Stimulated activated CD4-positive, alpha-beta T cell treated with anti-CD3 and anti-CD28 coated beads, TNF-alpha, amount 100 ng/mL, for 1 hour (primary cell): ENCODE measurements at regions not wholly inside any gene's neighbourhood (a gene's known extent, or its start where the extent isn't known, plus 50 kb on each side); places are given as distances from the start of the nearest gene placed in this dataset.
"Not testable (repeated sequence)": the region's sequence is repeated elsewhere in the genome, so short reads cannot be mapped to it uniquely, and the experiment has no call there.

Experiments
- DNase-seq, 3 donors: peaks; one replicate each; pipeline ENCODE4 v3.0.0-alpha.2; 2020; ENCODE audit warnings: low read depth in 3 of 3, low spot score in 1 of 3

DNA sequence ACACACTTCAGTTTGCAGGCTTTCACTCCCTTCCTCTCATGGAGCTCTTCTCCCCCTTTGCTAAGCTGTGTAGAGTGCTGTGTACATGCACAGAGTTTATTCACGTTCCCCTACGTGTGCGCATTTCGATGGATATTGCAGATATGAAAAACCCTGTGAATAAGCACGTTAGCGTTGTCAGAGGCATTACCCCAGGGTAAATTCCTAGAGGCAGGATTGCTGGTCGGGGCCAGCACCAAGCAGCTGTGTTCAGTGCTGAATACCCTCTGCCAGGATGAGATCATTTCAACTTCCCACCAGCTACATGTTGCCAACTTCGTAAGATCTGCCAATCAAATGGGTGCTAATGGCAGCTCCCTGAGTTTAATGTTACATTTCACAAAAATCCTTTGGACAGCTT is 172.3 kb upstream of the PPP1R26 start:
- DNase-seq = no peak

DNA sequence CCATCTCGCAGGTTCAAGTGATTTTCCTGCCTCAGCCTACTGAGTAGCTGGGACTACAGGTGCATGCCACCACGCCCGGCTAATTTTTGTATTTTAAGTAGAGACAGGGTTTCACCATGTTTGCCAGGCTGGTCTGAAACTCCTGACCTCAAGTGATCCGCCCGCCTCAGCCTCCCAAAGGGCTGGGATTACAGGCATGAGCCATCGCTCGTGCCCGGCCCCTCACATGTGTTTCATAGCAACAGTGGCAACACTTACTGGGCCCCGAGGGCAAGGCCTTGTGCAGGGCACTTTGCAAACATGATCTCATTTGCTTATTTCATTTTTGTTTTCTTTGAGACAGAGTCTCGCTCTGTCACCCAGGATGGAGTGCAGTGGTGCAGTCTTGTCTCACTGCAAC is 171.7 kb upstream of the PPP1R26 start:
- DNase-seq = not testable (repeated sequence)

GRCh38 chr9:135308821-135309762 is 170.5 kb upstream of the PPP1R26 start:
- DNase-seq = no peak

GRCh38 chr9:135309763-135310125 is 169.8 kb upstream of the PPP1R26 start:
- DNase-seq = no peak

DNA sequence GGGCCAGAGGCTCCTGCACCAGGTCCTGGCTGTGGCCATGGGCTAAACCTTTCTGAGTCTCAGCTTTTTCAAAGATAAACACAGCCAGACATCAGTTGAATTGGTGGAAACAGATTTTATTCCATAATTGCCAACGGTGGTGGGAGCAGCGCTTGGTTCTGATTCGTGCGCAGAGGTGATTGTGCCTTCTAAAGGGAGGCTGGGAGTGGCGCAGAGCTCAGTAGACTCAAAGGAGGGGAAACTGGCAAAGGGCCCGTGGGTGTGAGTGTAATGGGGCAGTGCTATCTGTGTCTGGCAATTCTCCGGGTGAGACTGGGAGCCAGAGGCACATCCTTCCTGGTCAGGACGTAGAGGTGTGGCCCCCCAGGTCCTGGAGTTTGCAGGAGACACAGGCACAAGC is 169.4 kb upstream of the PPP1R26 start:
- no peak for DNase-seq

DNA sequence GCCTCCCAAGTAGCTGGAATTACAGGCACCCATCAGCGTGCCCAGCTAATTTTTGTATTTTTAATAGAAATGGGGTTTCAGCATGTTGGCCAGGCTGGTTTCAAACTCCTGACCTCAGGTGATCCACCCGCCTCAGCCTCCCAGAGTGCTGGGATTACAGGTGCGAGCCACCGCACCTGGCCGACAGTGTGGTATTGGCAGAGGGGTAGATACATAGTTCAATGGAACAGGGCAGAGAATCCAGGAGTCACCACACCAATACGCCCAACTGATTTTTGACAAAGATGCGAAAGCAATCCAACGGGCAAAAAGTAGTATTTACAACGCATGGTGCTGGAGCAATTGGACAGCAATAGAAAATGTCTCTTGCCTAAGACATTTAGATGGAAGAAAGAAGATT is 164.0 kb upstream of the PPP1R26 start:
- no peak for DNase-seq

DNA sequence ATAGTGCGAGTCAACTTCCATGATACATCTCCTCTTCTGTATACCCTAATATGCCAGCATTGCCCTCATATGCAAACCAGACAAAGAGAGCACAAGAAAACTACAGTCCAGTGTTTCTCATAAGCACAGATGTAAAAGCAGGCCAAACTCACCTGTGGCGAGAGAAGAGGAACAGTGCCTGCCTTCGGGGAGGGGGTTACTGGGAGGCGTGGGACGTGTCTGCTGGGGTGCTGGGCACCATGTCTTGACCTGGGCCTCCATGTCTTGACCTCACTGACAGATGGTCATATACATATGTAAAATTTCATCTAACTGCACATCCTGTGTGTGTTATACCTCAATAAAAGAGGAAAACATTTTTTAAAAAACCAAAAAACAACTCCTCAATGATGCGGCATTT is 159.3 kb upstream of the PPP1R26 start:
- DNase-seq = no peak

DNA sequence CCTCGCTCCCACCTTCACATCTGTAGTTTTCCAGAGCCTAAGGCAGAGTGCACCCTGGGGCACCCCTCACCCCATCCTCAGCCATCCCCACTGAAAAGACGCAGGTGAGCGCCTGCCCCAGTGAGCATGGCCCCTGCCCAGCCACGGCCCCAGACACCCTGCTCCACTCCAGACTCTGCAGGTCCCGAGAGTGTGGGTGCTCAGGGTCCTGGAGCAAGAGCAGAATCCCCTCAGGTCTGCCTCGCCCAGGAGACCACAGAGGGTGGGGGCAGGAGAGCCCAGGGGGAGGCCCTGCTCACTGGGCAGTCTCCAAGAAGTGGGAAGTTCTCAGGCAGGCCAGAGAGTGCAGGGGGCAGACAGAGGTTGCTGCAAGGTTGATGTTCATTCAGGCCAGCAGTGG is 158.6 kb upstream of the PPP1R26 start:
- no peak for DNase-seq

- DNase-seq = no peak
Measured at GRCh38 chr9:135321580-135321979, 158.0 kb upstream of the PPP1R26 start.

DNA sequence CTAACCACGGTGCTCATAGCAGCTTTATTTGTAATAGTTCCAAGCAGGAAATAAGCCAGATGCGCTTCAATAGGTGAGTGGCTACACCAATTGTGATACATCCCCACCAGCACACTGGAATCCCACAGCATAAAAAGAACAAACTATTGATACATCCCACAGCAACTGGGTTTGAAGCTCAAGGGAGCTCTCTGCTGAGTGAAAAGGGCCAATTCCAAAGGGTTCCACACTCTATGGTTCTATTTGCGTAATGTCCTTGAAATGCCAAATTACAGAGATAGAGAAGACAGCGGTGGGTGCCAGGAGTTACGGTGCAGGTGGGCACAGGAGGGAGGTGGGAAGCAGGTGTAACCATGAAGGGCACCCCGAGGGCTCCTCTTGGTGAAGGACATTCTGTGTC is 155.3 kb upstream of the PPP1R26 start:
- no peak for DNase-seq

- DNase-seq = no peak
Measured at GRCh38 chr9:135326141-135326540, 153.4 kb upstream of the PPP1R26 start.

- DNase-seq = no peak
Measured at GRCh38 chr9:135326633-135327152, 152.9 kb upstream of the PPP1R26 start.

GRCh38 chr9:135328485-135329417 is 150.8 kb upstream of the PPP1R26 start:
- no peak for DNase-seq

GRCh38 chr9:135329571-135330306 is 149.8 kb upstream of the PPP1R26 start:
- DNase-seq = no peak

DNA sequence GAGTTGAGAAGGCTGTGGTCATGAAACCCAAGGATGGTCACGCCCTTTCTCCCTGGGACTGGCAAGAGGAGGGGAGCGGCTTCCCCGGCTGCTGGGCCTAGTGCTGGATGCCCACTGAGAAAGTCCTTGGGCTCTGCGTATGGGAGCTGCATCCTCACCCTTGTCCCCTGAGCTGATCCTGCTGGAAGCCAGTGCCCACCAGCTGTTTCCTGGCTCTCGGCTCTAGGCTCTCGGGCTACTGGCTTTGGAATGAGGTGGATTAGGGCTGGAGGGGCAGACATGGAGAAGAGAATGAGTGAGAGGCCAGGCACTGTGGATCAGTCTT is 149.3 kb upstream of the PPP1R26 start:
- no peak for DNase-seq

GRCh38 chr9:135330685-135331590 is 148.6 kb upstream of the PPP1R26 start:
- DNase-seq = no peak

- no peak for DNase-seq
Measured at GRCh38 chr9:135332516-135332915, 147.1 kb upstream of the PPP1R26 start.

DNA sequence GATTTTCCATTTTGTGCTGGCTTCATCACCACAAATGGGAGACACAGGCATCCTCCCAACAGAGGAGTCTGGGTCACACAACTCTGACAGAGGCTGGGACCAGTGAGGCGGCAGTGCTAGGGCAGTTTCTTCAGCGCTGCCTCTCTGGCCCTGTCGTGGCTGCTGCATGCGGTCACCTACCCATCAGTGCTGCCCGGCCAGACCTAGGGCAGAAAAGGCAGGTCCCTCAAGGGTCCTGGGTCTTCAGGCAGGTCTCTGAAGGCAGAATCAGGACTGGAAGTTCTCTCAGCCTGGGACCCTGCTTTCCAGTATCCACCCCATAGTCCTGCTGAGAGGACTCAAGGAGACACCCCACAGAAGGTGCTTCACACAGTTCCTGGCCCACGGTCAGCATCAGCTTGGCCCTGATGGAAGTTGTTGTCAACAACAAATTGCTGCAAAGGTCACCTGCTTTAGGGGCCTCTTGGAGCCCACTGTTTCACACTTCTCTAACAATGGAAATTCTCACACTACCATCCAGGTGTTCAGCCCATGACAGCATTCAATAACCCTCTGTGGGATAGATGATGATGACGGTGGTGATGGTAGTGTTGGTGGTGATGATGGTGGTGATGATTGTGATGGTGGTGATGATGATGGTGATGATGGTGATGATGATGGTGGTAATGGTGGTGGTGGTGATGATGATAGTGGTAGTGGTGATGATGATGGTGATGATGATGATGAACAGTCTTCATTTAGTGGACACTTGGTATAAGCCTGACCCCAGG is 146.4 kb upstream of the PPP1R26 start:
- no peak for DNase-seq

DNA sequence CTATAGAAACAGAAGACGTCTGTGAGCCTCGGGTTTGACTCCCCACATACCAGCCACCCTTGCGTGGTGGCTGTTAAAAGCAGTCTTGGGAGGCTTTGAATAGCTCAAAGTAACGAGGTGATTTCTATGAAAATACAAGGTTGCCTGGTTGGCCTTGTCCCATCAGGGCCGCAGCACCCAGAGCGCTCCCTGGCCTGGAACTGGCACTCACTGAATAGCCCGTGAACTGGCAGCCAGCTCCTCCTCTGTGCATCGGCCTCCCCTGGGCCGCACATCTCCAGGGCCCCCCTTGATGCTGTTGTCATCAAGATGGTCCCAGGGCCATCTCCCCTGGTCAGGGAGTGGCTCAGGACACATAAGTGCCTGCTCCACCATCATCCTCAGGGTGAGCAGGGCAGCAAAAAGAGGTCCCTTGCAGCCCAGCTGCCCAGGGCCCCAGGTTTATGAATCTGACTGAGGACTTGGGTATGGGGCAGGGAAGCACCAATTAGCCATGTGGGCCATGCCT is 144.6 kb upstream of the PPP1R26 start:
- DNase-seq = no peak
